Lower leg skin (tissue), 3 donors: ENCODE measurements at regions not wholly inside any gene's neighbourhood (a gene's known extent, or its start where the extent isn't known, plus 50 kb on each side); places are given as distances from the start of the nearest gene placed in this dataset.

Experiments
- CTCF ChIP-seq, 3 donors: fragments of 450-650 bp; IDR thresholded peaks; one replicate each; pipeline ENCODE4 v1.5.1; 2016; ENCODE audit warnings: antibody characterized with exemption in 3 of 3, mild to moderate bottlenecking in 3 of 3, moderate library complexity in 2 of 3
- POLR2A ChIP-seq, 2 donors: fragments of 450-650 bp; IDR thresholded peaks; one replicate each; pipeline ENCODE4 v1.6.1; 2016 to 2017; ENCODE audit warnings: antibody characterized with exemption in 2 of 2, mild to moderate bottlenecking in 1 of 2, moderate library complexity in 1 of 2

- TF ChIP-seq POLR2A (IDR thresholded peaks at IDR 0.05) = no peak
- no peak for TF ChIP-seq CTCF (IDR thresholded peaks at IDR 0.05)
These were observed 566.6 kb downstream of the RPS29 start for GRCh38 chr14:49019467-49020115.
